ENCODE measurements at regions not wholly inside any gene's neighbourhood (a gene's known extent, or its start where the extent isn't known, plus 50 kb on each side); places are given as distances from the start of the nearest gene placed in this dataset.
A peak's percentile ranks its signal among the peaks of the same experiment; 100 is the strongest.
"Not testable (repeated sequence)": the region's sequence is repeated elsewhere in the genome, so short reads cannot be mapped to it uniquely, and the experiment has no call there.

- DNase-seq = no peak
These were observed 51.0 kb upstream of the RCBTB2 start for GRCh38 chr13:48583859-48584311.

GRCh38 chr13:48585456-48585840 lies 52.6 kb upstream of the RCBTB2 start:
- peak; percentile 37 for DNase-seq

GRCh38 chr13:48586591-48587103 lies 53.8 kb upstream of the RCBTB2 start:
- DNase-seq = no peak

- DNase-seq = no peak
These were observed 55.2 kb upstream of the RCBTB2 start for GRCh38 chr13:48588120-48588519.

- DNase-seq = no peak
These were observed 57.4 kb upstream of the RCBTB2 start for GRCh38 chr13:48590141-48590901.

GRCh38 chr13:48591124-48591872 lies 58.4 kb upstream of the RCBTB2 start:
- DNase-seq = not testable (repeated sequence)

GRCh38 chr13:48591889-48592687 lies 59.2 kb upstream of the RCBTB2 start:
- no peak for DNase-seq

- no peak for DNase-seq
These were observed 59.8 kb upstream of the RCBTB2 start for GRCh38 chr13:48592688-48593049.

GRCh38 chr13:48593536-48593935 lies 60.2 kb upstream of the CYSLTR2 start:
- no peak for DNase-seq

- no peak for DNase-seq
These were observed 59.5 kb upstream of the CYSLTR2 start for GRCh38 chr13:48594096-48594815.

- DNase-seq = peak; percentile 62
These were observed 58.0 kb upstream of the CYSLTR2 start for GRCh38 chr13:48595431-48596429.

- DNase-seq = peak; percentile 46
These were observed 53.1 kb upstream of the CYSLTR2 start for GRCh38 chr13:48600374-48601364.

GRCh38 chr13:48602296-48603016 lies 51.3 kb upstream of the CYSLTR2 start:
- DNase-seq = no peak

- DNase-seq = no peak
These were observed 50.4 kb upstream of the CYSLTR2 start for GRCh38 chr13:48603375-48603774.
